ENCODE measurements at regions not wholly inside any gene's neighbourhood (a gene's known extent, or its start where the extent isn't known, plus 50 kb on each side); places are given as distances from the start of the nearest gene placed in this dataset.

- H3K4me1 ChIP-seq (ENCODE audit: control insufficient read depth in 2 of 2, insufficient read depth in 2 of 2, low read length in 2 of 2) = no peaks in the 10 kb centered on the region
- no peak for DNase-seq (ENCODE audit: low read depth in 6 of 9, low spot score in 9 of 9)
- no peak overlapping the region for H3K27ac ChIP-seq (ENCODE audit: low read depth in 1 of 2, low read length in 1 of 2)
- 81% methylated on average over 7 of the region's 7 CpGs for WGBS
- H3K9me3 ChIP-seq (ENCODE audit: control insufficient read depth in 2 of 2, insufficient read depth in 1 of 2, low read length in 1 of 2) = no peaks in the 10 kb centered on the region
- no peaks in the 10 kb centered on the region for H3K27me3 ChIP-seq (ENCODE audit: control insufficient read depth in 2 of 2, insufficient read depth in 1 of 2, low read length in 1 of 2)
- no peak overlapping the region for H3K4me3 ChIP-seq (ENCODE audit: low read length in 2 of 2)
- H3K36me3 ChIP-seq (ENCODE audit: control insufficient read depth in 2 of 2, insufficient read depth in 2 of 2, low read length in 1 of 2) = no peaks in the 10 kb centered on the region
Measured at GRCh38 chr5:152511531-152512132, 106.6 kb upstream of the NMUR2 start.

GRCh38 chr5:152514827-152515397 lies 109.8 kb upstream of the NMUR2 start:
- Histone ChIP-seq H3K36me3 (ENCODE audit: control insufficient read depth in 2 of 2, insufficient read depth in 2 of 2, low read length in 1 of 2) (no peaks in the 10 kb centered on the region), H3K27me3 (ENCODE audit: control insufficient read depth in 2 of 2, insufficient read depth in 1 of 2, low read length in 1 of 2) (no peaks in the 10 kb centered on the region), H3K9me3 (ENCODE audit: control insufficient read depth in 2 of 2, insufficient read depth in 1 of 2, low read length in 1 of 2) (no peaks in the 10 kb centered on the region), H3K4me3 (ENCODE audit: low read length in 2 of 2) (no peak overlapping the region), H3K4me1 (ENCODE audit: control insufficient read depth in 2 of 2, insufficient read depth in 2 of 2, low read length in 2 of 2) (no peaks in the 10 kb centered on the region), H3K27ac (ENCODE audit: low read depth in 1 of 2, low read length in 1 of 2) (no peak overlapping the region)
- WGBS = 38% methylated on average over 2 of the region's 2 CpGs
- DNase-seq (ENCODE audit: low read depth in 6 of 9, low spot score in 9 of 9) = peak in 1 of 9 donors; percentile 2

GRCh38 chr5:152523964-152524363 lies 118.9 kb upstream of the NMUR2 start:
- WGBS = 95% methylated on average over 1 of the region's 1 CpG
- no peaks in the 10 kb centered on the region for H3K36me3 ChIP-seq (ENCODE audit: control insufficient read depth in 2 of 2, insufficient read depth in 2 of 2, low read length in 1 of 2)
- DNase-seq (ENCODE audit: low read depth in 6 of 9, low spot score in 9 of 9) = no peak
- no peaks in the 10 kb centered on the region for H3K27me3 ChIP-seq (ENCODE audit: control insufficient read depth in 2 of 2, insufficient read depth in 1 of 2, low read length in 1 of 2)
- H3K9me3 ChIP-seq (ENCODE audit: control insufficient read depth in 2 of 2, insufficient read depth in 1 of 2, low read length in 1 of 2) = no peaks in the 10 kb centered on the region
- no peak overlapping the region for H3K27ac ChIP-seq (ENCODE audit: low read depth in 1 of 2, low read length in 1 of 2)
- H3K4me3 ChIP-seq (ENCODE audit: low read length in 2 of 2) = no peak overlapping the region
- H3K4me1 ChIP-seq (ENCODE audit: control insufficient read depth in 2 of 2, insufficient read depth in 2 of 2, low read length in 2 of 2) = no peaks in the 10 kb centered on the region

GRCh38 chr5:152527358-152528052 lies 122.4 kb upstream of the NMUR2 start:
- H3K9me3 ChIP-seq (ENCODE audit: control insufficient read depth in 2 of 2, insufficient read depth in 1 of 2, low read length in 1 of 2) = no peaks in the 10 kb centered on the region
- no peaks in the 10 kb centered on the region for H3K27me3 ChIP-seq (ENCODE audit: control insufficient read depth in 2 of 2, insufficient read depth in 1 of 2, low read length in 1 of 2)
- no peak overlapping the region for H3K4me3 ChIP-seq (ENCODE audit: low read length in 2 of 2)
- WGBS = 45% methylated on average over 3 of the region's 3 CpGs
- DNase-seq (ENCODE audit: low read depth in 6 of 9, low spot score in 9 of 9) = no peak
- no peaks in the 10 kb centered on the region for H3K36me3 ChIP-seq (ENCODE audit: control insufficient read depth in 2 of 2, insufficient read depth in 2 of 2, low read length in 1 of 2)
- no peak overlapping the region for H3K27ac ChIP-seq (ENCODE audit: low read depth in 1 of 2, low read length in 1 of 2)
- H3K4me1 ChIP-seq (ENCODE audit: control insufficient read depth in 2 of 2, insufficient read depth in 2 of 2, low read length in 2 of 2) = no peaks in the 10 kb centered on the region

GRCh38 chr5:152529440-152529839 lies 124.4 kb upstream of the NMUR2 start:
- DNase-seq (ENCODE audit: low read depth in 6 of 9, low spot score in 9 of 9) = no peak
- no peak overlapping the region for H3K4me3 ChIP-seq (ENCODE audit: low read length in 2 of 2)
- no peaks in the 10 kb centered on the region for H3K9me3 ChIP-seq (ENCODE audit: control insufficient read depth in 2 of 2, insufficient read depth in 1 of 2, low read length in 1 of 2)
- no peaks in the 10 kb centered on the region for H3K36me3 ChIP-seq (ENCODE audit: control insufficient read depth in 2 of 2, insufficient read depth in 2 of 2, low read length in 1 of 2)
- H3K27me3 ChIP-seq (ENCODE audit: control insufficient read depth in 2 of 2, insufficient read depth in 1 of 2, low read length in 1 of 2) = no peaks in the 10 kb centered on the region
- no peak overlapping the region for H3K27ac ChIP-seq (ENCODE audit: low read depth in 1 of 2, low read length in 1 of 2)
- no peaks in the 10 kb centered on the region for H3K4me1 ChIP-seq (ENCODE audit: control insufficient read depth in 2 of 2, insufficient read depth in 2 of 2, low read length in 2 of 2)

- WGBS = 55% methylated on average over 2 of the region's 2 CpGs
- peak in 3 of 9 donors; percentile 4 to 24 (median 5) for DNase-seq (ENCODE audit: low read depth in 6 of 9, low spot score in 9 of 9)
- Histone ChIP-seq H3K27me3 (ENCODE audit: control insufficient read depth in 2 of 2, insufficient read depth in 1 of 2, low read length in 1 of 2) (no peaks in the 10 kb centered on the region), H3K9me3 (ENCODE audit: control insufficient read depth in 2 of 2, insufficient read depth in 1 of 2, low read length in 1 of 2) (no peaks in the 10 kb centered on the region), H3K4me3 (ENCODE audit: low read length in 2 of 2) (no peak overlapping the region), H3K4me1 (ENCODE audit: control insufficient read depth in 2 of 2, insufficient read depth in 2 of 2, low read length in 2 of 2) (no peaks in the 10 kb centered on the region), H3K27ac (ENCODE audit: low read depth in 1 of 2, low read length in 1 of 2) (no peak overlapping the region), H3K36me3 (ENCODE audit: control insufficient read depth in 2 of 2, insufficient read depth in 2 of 2, low read length in 1 of 2) (no peaks in the 10 kb centered on the region)
Measured at GRCh38 chr5:152532714-152533113, 127.6 kb upstream of the NMUR2 start.

GRCh38 chr5:152534641-152535040 lies 129.6 kb upstream of the NMUR2 start:
- Histone ChIP-seq H3K4me1 (ENCODE audit: control insufficient read depth in 2 of 2, insufficient read depth in 2 of 2, low read length in 2 of 2) (no peaks in the 10 kb centered on the region), H3K9me3 (ENCODE audit: control insufficient read depth in 2 of 2, insufficient read depth in 1 of 2, low read length in 1 of 2) (no peaks in the 10 kb centered on the region), H3K36me3 (ENCODE audit: control insufficient read depth in 2 of 2, insufficient read depth in 2 of 2, low read length in 1 of 2) (no peaks in the 10 kb centered on the region), H3K27me3 (ENCODE audit: control insufficient read depth in 2 of 2, insufficient read depth in 1 of 2, low read length in 1 of 2) (no peaks in the 10 kb centered on the region), H3K4me3 (ENCODE audit: low read length in 2 of 2) (no peak overlapping the region), H3K27ac (ENCODE audit: low read depth in 1 of 2, low read length in 1 of 2) (no peak overlapping the region)
- WGBS = 81% methylated on average over 1 of the region's 1 CpG
- no peak for DNase-seq (ENCODE audit: low read depth in 6 of 9, low spot score in 9 of 9)

GRCh38 chr5:152542741-152543140 lies 137.7 kb upstream of the NMUR2 start:
- no peak overlapping the region for H3K4me3 ChIP-seq (ENCODE audit: low read length in 2 of 2)
- no peak overlapping the region for H3K27ac ChIP-seq (ENCODE audit: low read depth in 1 of 2, low read length in 1 of 2)
- DNase-seq (ENCODE audit: low read depth in 6 of 9, low spot score in 9 of 9) = no peak
- no peaks in the 10 kb centered on the region for H3K4me1 ChIP-seq (ENCODE audit: control insufficient read depth in 2 of 2, insufficient read depth in 2 of 2, low read length in 2 of 2)
- no peaks in the 10 kb centered on the region for H3K27me3 ChIP-seq (ENCODE audit: control insufficient read depth in 2 of 2, insufficient read depth in 1 of 2, low read length in 1 of 2)
- WGBS = 11% methylated on average over 3 of the region's 3 CpGs
- H3K9me3 ChIP-seq (ENCODE audit: control insufficient read depth in 2 of 2, insufficient read depth in 1 of 2, low read length in 1 of 2) = no peaks in the 10 kb centered on the region
- H3K36me3 ChIP-seq (ENCODE audit: control insufficient read depth in 2 of 2, insufficient read depth in 2 of 2, low read length in 1 of 2) = no peaks in the 10 kb centered on the region

- Histone ChIP-seq H3K4me3 (ENCODE audit: low read length in 2 of 2) (no peak overlapping the region), H3K27ac (ENCODE audit: low read depth in 1 of 2, low read length in 1 of 2) (no peak overlapping the region), H3K36me3 (ENCODE audit: control insufficient read depth in 2 of 2, insufficient read depth in 2 of 2, low read length in 1 of 2) (no peaks in the 10 kb centered on the region), H3K4me1 (ENCODE audit: control insufficient read depth in 2 of 2, insufficient read depth in 2 of 2, low read length in 2 of 2) (no peaks in the 10 kb centered on the region), H3K9me3 (ENCODE audit: control insufficient read depth in 2 of 2, insufficient read depth in 1 of 2, low read length in 1 of 2) (no peaks in the 10 kb centered on the region), H3K27me3 (ENCODE audit: control insufficient read depth in 2 of 2, insufficient read depth in 1 of 2, low read length in 1 of 2) (no peaks in the 10 kb centered on the region)
- DNase-seq (ENCODE audit: low read depth in 6 of 9, low spot score in 9 of 9) = no peak
- 86% methylated on average over 2 of the region's 2 CpGs for WGBS
Measured at GRCh38 chr5:152546493-152546892, 141.4 kb upstream of the NMUR2 start.
